Head of caudate nucleus (tissue), 42 donors: ENCODE measurements at regions not wholly inside any gene's neighbourhood (a gene's known extent, or its start where the extent isn't known, plus 50 kb on each side); places are given as distances from the start of the nearest gene placed in this dataset.
"Not testable (repeated sequence)": the region's sequence is repeated elsewhere in the genome, so short reads cannot be mapped to it uniquely, and the experiment has no call there.

Experiments
- DNase-seq, 42 donors: peaks; one replicate each; pipeline versions ENCODE4 v3.0.0 to v3.0.0-alpha.2; 2020 to 2021; ENCODE audit warnings: mixed read lengths in 7 of 42
- intact Hi-C: fragments of 100-400 bp; cut with DNase I; formaldehyde crosslinking; loops from one replicate; pipeline ENCODE4 v1.15.0; 2022

- DNase-seq: no peak
- intact Hi-C loops: no loop called here
Observed at GRCh38 chr4:151459375-151459774, 50.4 kb downstream of the FHIP1A start.

- intact Hi-C loops: no loop called here
- no peak for DNase-seq
Observed at GRCh38 chr4:151460434-151460833, 51.5 kb downstream of the FHIP1A start.

- DNase-seq: no peak
- intact Hi-C loops: no loop called here
Observed at GRCh38 chr4:151462554-151462953, 53.6 kb downstream of the FHIP1A start.

- no peak for DNase-seq
- intact Hi-C loops: no loop called here
Observed at GRCh38 chr4:151468715-151469696, 60.0 kb downstream of the FHIP1A start.

- no peak for DNase-seq
- intact Hi-C loops: no loop called here
Observed at GRCh38 chr4:151469970-151470369, 61.0 kb downstream of the FHIP1A start.

GRCh38 chr4:151471728-151472127 lies 62.8 kb downstream of the FHIP1A start:
- no peak for DNase-seq
- intact Hi-C loops: no loop called here

- intact Hi-C loops: no loop called here
Observed at GRCh38 chr4:151472297-151472696, 63.3 kb downstream of the FHIP1A start.

GRCh38 chr4:151472711-151473110 lies 63.7 kb downstream of the FHIP1A start:
- no peak for DNase-seq
- intact Hi-C loops: no loop called here

More at GRCh38 chr4:151472297-151472696, 63.3 kb downstream of the FHIP1A start:
- DNase-seq: no peak

GRCh38 chr4:151473521-151474097 lies 64.6 kb downstream of the FHIP1A start:
- intact Hi-C loops: no loop called here
- no peak for DNase-seq

- no peak for DNase-seq
- intact Hi-C loops: no loop called here
Observed at GRCh38 chr4:151475035-151475714, 66.2 kb downstream of the FHIP1A start.

- DNase-seq: no peak
- intact Hi-C loops: no loop called here
Observed at GRCh38 chr4:151481813-151482212, 72.8 kb downstream of the FHIP1A start.

GRCh38 chr4:151484396-151485102 lies 75.6 kb downstream of the FHIP1A start:
- intact Hi-C loops: no loop called here
- no peak for DNase-seq

GRCh38 chr4:151485541-151486131 lies 76.7 kb downstream of the FHIP1A start:
- intact Hi-C loops: no loop called here
- no peak for DNase-seq

- intact Hi-C loops: no loop called here
- no peak for DNase-seq
Observed at GRCh38 chr4:151486168-151486567, 77.2 kb downstream of the FHIP1A start.

- no peak for DNase-seq
- intact Hi-C loops: no loop called here
Observed at GRCh38 chr4:151488968-151489367, 80.0 kb downstream of the FHIP1A start.

GRCh38 chr4:151489462-151490203 lies 80.7 kb downstream of the FHIP1A start:
- DNase-seq: no peak
- intact Hi-C loops: no loop called here

- DNase-seq, intact Hi-C loops: not testable (repeated sequence)
Observed at GRCh38 chr4:151495612-151496011, 86.6 kb downstream of the FHIP1A start.

- intact Hi-C loops, DNase-seq: not testable (repeated sequence)
Observed at GRCh38 chr4:151511548-151511947, 102.6 kb downstream of the FHIP1A start.
